ENCODE measurements at regions not wholly inside any gene's neighbourhood (a gene's known extent, or its start where the extent isn't known, plus 50 kb on each side); places are given as distances from the start of the nearest gene placed in this dataset.

GRCh38 chr5:33227746-33228145, 213.0 kb upstream of the TARS1 start:
- Histone ChIP-seq H3K27ac (no peak overlapping the region), H3K9me3 (ENCODE audit: low read depth) (no peaks in the 10 kb centered on the region), H3K4me3 (no peak overlapping the region), H3K36me3 (no peaks in the 10 kb centered on the region), H3K4me1 (ENCODE audit: low read depth) (peaks cover 9% of the 10 kb centered on the region), H3K27me3 (no peaks in the 10 kb centered on the region)
- no peak for DNase-seq (ENCODE audit: low read depth in 1 of 2, low spot score in 1 of 2)
- no peak for TF ChIP-seq CTCF (IDR thresholded peaks at IDR 0.05; ENCODE audit: low read depth, low read length)

GRCh38 chr5:33228149-33228548, 212.6 kb upstream of the TARS1 start:
- H3K27ac ChIP-seq: no peak overlapping the region
- no peak for TF ChIP-seq CTCF (IDR thresholded peaks at IDR 0.05; ENCODE audit: low read depth, low read length)

GRCh38 chr5:33229216-33229615, 211.5 kb upstream of the TARS1 start:
- no peak overlapping the region for H3K27ac ChIP-seq
- TF ChIP-seq CTCF (IDR thresholded peaks at IDR 0.05; ENCODE audit: low read depth, low read length): no peak
- no peaks in the 10 kb centered on the region for H3K36me3 ChIP-seq
- no peak for DNase-seq (ENCODE audit: low read depth in 1 of 2, low spot score in 1 of 2)
- H3K4me1 ChIP-seq (ENCODE audit: low read depth): peaks cover 9% of the 10 kb centered on the region
- H3K27me3 ChIP-seq: no peaks in the 10 kb centered on the region
- no peak overlapping the region for H3K4me3 ChIP-seq
- H3K9me3 ChIP-seq (ENCODE audit: low read depth): no peaks in the 10 kb centered on the region

More at GRCh38 chr5:33228149-33228548, 212.6 kb upstream of the TARS1 start:
- Histone ChIP-seq H3K9me3 (ENCODE audit: low read depth) (no peaks in the 10 kb centered on the region), H3K27me3 (no peaks in the 10 kb centered on the region), H3K4me1 (ENCODE audit: low read depth) (peaks cover 9% of the 10 kb centered on the region), H3K36me3 (no peaks in the 10 kb centered on the region), H3K4me3 (no peak overlapping the region)
- DNase-seq (ENCODE audit: low read depth in 1 of 2, low spot score in 1 of 2): no peak

- Histone ChIP-seq H3K36me3 (no peaks in the 10 kb centered on the region), H3K4me3 (no peak overlapping the region), H3K27ac (no peak overlapping the region), H3K9me3 (ENCODE audit: low read depth) (no peaks in the 10 kb centered on the region), H3K4me1 (ENCODE audit: low read depth) (peaks cover 9% of the 10 kb centered on the region), H3K27me3 (no peaks in the 10 kb centered on the region)
- DNase-seq (ENCODE audit: low read depth in 1 of 2, low spot score in 1 of 2): peak in 1 of 2 donors; percentile 11
- no peak for TF ChIP-seq CTCF (IDR thresholded peaks at IDR 0.05; ENCODE audit: low read depth, low read length)
These were observed 210.2 kb upstream of the TARS1 start for GRCh38 chr5:33230467-33231078.

- H3K27ac ChIP-seq: no peak overlapping the region
- H3K9me3 ChIP-seq (ENCODE audit: low read depth): no peaks in the 10 kb centered on the region
- DNase-seq (ENCODE audit: low read depth in 1 of 2, low spot score in 1 of 2): peak in 1 of 2 donors; percentile 19
- H3K36me3 ChIP-seq: no peaks in the 10 kb centered on the region
- H3K4me3 ChIP-seq: no peak overlapping the region
- TF ChIP-seq CTCF (IDR thresholded peaks at IDR 0.05; ENCODE audit: low read depth, low read length): no peak
- H3K4me1 ChIP-seq (ENCODE audit: low read depth): peaks cover 9% of the 10 kb centered on the region
- no peaks in the 10 kb centered on the region for H3K27me3 ChIP-seq
These were observed 209.5 kb upstream of the TARS1 start for GRCh38 chr5:33231214-33231710.
